ENCODE measurements at regions not wholly inside any gene's neighbourhood (a gene's known extent, or its start where the extent isn't known, plus 50 kb on each side); places are given as distances from the start of the nearest gene placed in this dataset.

- ChIA-PET POLR2A (ENCODE audit: partially characterized antibody) (no interaction called here), CTCF (ENCODE audit: partially characterized antibody) (no interaction called here)
- no peak overlapping the region for H3K4me2 ChIP-seq (ENCODE audit: insufficient read depth in 1 of 2, low read depth in 2 of 2, low read length in 2 of 2)
- no peaks in the 10 kb centered on the region for H3K79me2 ChIP-seq (ENCODE audit: control insufficient read depth in 1 of 2, insufficient read depth in 2 of 2, low read length in 2 of 2)
- no peak overlapping the region for H2BK5ac ChIP-seq (ENCODE audit: low read depth, low read length)
- H3K36me3 ChIP-seq (ENCODE audit: control insufficient read depth in 2 of 4, insufficient read depth in 4 of 4, low read length in 3 of 4), result no peaks in the 10 kb centered on the region; a peak in 1 of 8 replicates
- no peak overlapping the region for H2BK12ac ChIP-seq (ENCODE audit: low read depth, low read length)
- no peak overlapping the region for H2BK120ac ChIP-seq (replicated peaks; ENCODE audit: low read depth, low read length)
- no peak overlapping the region for H3K4me3 ChIP-seq (ENCODE audit: extremely low read depth in 1 of 4, insufficient read depth in 2 of 4, low read depth in 3 of 4, low read length in 4 of 4)
- H3K27me3 ChIP-seq (replicated peaks in 1 of 4; ENCODE audit: control insufficient read depth in 3 of 4, extremely low read depth in 1 of 4, insufficient read depth in 3 of 4, low read length in 3 of 4), result no peaks in the 10 kb centered on the region
- DNase-seq (ENCODE audit: low read depth in 1 of 2, low spot score in 2 of 2) (no peak), FAIRE-seq (no peak)
- no peak overlapping the region for H4K5ac ChIP-seq (ENCODE audit: insufficient read length, low read depth, low read length)
- H2BK20ac ChIP-seq (ENCODE audit: low read length), result no peak overlapping the region
- no peak overlapping the region for H3K4ac ChIP-seq (replicated peaks; ENCODE audit: insufficient read length, low read depth, low read length)
- H3K23me2 ChIP-seq (ENCODE audit: low read depth, low read length), result no peaks in the 10 kb centered on the region
- H2AK5ac ChIP-seq (ENCODE audit: low read depth, low read length), result no peak overlapping the region
- no peak overlapping the region for H2AFZ ChIP-seq (ENCODE audit: low read length)
- no peaks in the 10 kb centered on the region; a peak in 1 of 4 replicates for H3K9me3 ChIP-seq (ENCODE audit: insufficient read depth in 2 of 2, low read depth in 1 of 2, low read length in 1 of 2)
- H4K8ac ChIP-seq (ENCODE audit: extremely low read depth, insufficient read depth, low read length), result no peak overlapping the region
- no peak overlapping the region for H3K9ac ChIP-seq (replicated peaks in 1 of 4; ENCODE audit: extremely low read depth in 1 of 4, low read depth in 3 of 4, low read length in 3 of 4)
- H3K79me1 ChIP-seq (ENCODE audit: low read depth, low read length), result no peaks in the 10 kb centered on the region
- no peak overlapping the region for H2BK15ac ChIP-seq (ENCODE audit: low read length)
- H4K91ac ChIP-seq (replicated peaks; ENCODE audit: insufficient read length, low read length), result no peak overlapping the region
- no peak overlapping the region for H3K56ac ChIP-seq (replicated peaks; ENCODE audit: insufficient read length, low read depth, low read length)
- no peak overlapping the region for H3K18ac ChIP-seq (ENCODE audit: extremely low read depth, low read length)
- H3K4me1 ChIP-seq (replicated peaks in 1 of 4; ENCODE audit: control insufficient read depth in 3 of 4, insufficient read depth in 4 of 4, low read length in 3 of 4), result no peaks in the 10 kb centered on the region
- 97% methylated on average over 2 of the region's 2 CpGs; no CpG with 5 or more reads in 1 of the 2 experiments for WGBS, 2 experiments (ENCODE audit: extremely low coverage in 1 of 2, insufficient coverage in 1 of 2, insufficient read length in 1 of 2, insufficient replicate concordance in 2 of 2, low coverage in 1 of 2, low lambda C conversion rate in 2 of 2, missing lambda C conversion rate in 1 of 2)
- no peaks in the 10 kb centered on the region for H4K20me1 ChIP-seq (replicated peaks in 1 of 2; ENCODE audit: control insufficient read depth in 1 of 2, insufficient read depth in 2 of 2, low read length in 2 of 2)
- H3K14ac ChIP-seq (ENCODE audit: insufficient read length), result no peak overlapping the region
- no peak overlapping the region for H3K23ac ChIP-seq (ENCODE audit: insufficient read length)
- no peak overlapping the region for H3K27ac ChIP-seq (ENCODE audit: low read depth, low read length)
- TF ChIP-seq, protein P1, sequence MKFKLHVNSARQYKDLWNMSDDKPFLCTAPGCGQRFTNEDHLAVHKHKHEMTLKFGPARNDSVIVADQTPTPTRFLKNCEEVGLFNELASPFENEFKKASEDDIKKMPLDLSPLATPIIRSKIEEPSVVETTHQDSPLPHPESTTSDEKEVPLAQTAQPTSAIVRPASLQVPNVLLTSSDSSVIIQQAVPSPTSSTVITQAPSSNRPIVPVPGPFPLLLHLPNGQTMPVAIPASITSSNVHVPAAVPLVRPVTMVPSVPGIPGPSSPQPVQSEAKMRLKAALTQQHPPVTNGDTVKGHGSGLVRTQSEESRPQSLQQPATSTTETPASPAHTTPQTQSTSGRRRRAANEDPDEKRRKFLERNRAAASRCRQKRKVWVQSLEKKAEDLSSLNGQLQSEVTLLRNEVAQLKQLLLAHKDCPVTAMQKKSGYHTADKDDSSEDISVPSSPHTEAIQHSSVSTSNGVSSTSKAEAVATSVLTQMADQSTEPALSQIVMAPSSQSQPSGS (IDR thresholded peaks at IDR 0.05; ENCODE audit: low read length), result no peak
- no peak for TF ChIP-seq BCL11A (IDR thresholded peaks at IDR 0.05; ENCODE audit: low read depth in 2 of 2, low read length in 2 of 2)
- no peak for TF ChIP-seq SP2 (IDR thresholded peaks at IDR 0.05; ENCODE audit: low read length)
- no peak for TF ChIP-seq TEAD4 (IDR thresholded peaks at IDR 0.05; ENCODE audit: low read depth, low read length)
- TF ChIP-seq EGR1 (IDR thresholded peaks at IDR 0.05; ENCODE audit: borderline replicate concordance, low read depth, low read length), result no peak
- no peak for TF ChIP-seq SIN3A (conservative IDR thresholded peaks at IDR 0.05 in 1 of 2, IDR thresholded peaks at IDR 0.05 in 1 of 2; ENCODE audit: low read depth in 1 of 2, low read length in 2 of 2)
- no peak for TF ChIP-seq BACH1 (IDR thresholded peaks at IDR 0.05; ENCODE audit: low read length)
- TF ChIP-seq MAX (IDR thresholded peaks at IDR 0.05), result no peak
- TF ChIP-seq RFX5 (IDR thresholded peaks at IDR 0.05; ENCODE audit: borderline replicate concordance, low read depth, low read length), result no peak
- TF ChIP-seq, protein P2, sequence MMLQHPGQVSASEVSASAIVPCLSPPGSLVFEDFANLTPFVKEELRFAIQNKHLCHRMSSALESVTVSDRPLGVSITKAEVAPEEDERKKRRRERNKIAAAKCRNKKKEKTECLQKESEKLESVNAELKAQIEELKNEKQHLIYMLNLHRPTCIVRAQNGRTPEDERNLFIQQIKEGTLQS (IDR thresholded peaks at IDR 0.05; ENCODE audit: insufficient read depth, low read depth, low read length), result no peak
- no peak for TF ChIP-seq NANOG (IDR thresholded peaks at IDR 0.05; ENCODE audit: insufficient read depth, low read depth, low read length, poor library complexity, severe bottlenecking)
- no peak for TF ChIP-seq HDAC2 (IDR thresholded peaks at IDR 0.05; ENCODE audit: borderline replicate concordance in 1 of 2, low read depth in 2 of 2, low read length in 2 of 2)
These were observed 380.4 kb downstream of the POM121L12 start for GRCh38 chr7:53415816-53416215.

All from H1 (cell line).